Calu3 (cell line): ENCODE measurements at regions not wholly inside any gene's neighbourhood (a gene's known extent, or its start where the extent isn't known, plus 50 kb on each side); places are given as distances from the start of the nearest gene placed in this dataset.

Source experiments
- BruUV-seq: library from RNA; stranded (reverse); fragments of 400-500 nt; replicated peaks from 2 replicates; lab custom pipeline; 2021; lab: Mats Ljungman, UMichigan
- CTCF ChIA-PET: fragments of 300-600 bp; sonication (Branson Sonifier 250); formaldehyde crosslinking; loops from one replicate; lab custom pipeline; 2022; ENCODE audit warnings: antibody characterized with exemption; lab: Charles Lee
- DNase-seq: peaks from one replicate; pipeline ENCODE4 v3.0.0; 2022
- H3K27ac Mint-ChIP-seq: one replicate; pipeline ENCODE4 v1.8.0; 2022; ENCODE audit warnings: mixed read lengths; ENCODE audit not compliant: unreplicated experiment
- H3K27me3 Mint-ChIP-seq: one replicate; pipeline ENCODE4 v1.8.0; 2022; ENCODE audit warnings: mixed read lengths; ENCODE audit not compliant: unreplicated experiment
- H3K36me3 Mint-ChIP-seq: one replicate; pipeline ENCODE4 v1.8.0; 2022; ENCODE audit warnings: mild to moderate bottlenecking, moderate library complexity, mixed read lengths; ENCODE audit not compliant: insufficient read depth, unreplicated experiment
- H3K4me1 Mint-ChIP-seq: one replicate; pipeline ENCODE4 v1.8.0; 2022; ENCODE audit warnings: mild to moderate bottlenecking, low read depth, mixed read lengths; ENCODE audit not compliant: unreplicated experiment
- H3K4me3 Mint-ChIP-seq: one replicate; pipeline ENCODE4 v1.8.0; 2022; ENCODE audit warnings: mild to moderate bottlenecking, low read depth, moderate library complexity, mixed read lengths; ENCODE audit not compliant: unreplicated experiment
- H3K9me3 Mint-ChIP-seq: one replicate; pipeline ENCODE4 v1.8.0; 2022; ENCODE audit warnings: low read depth, mixed read lengths; ENCODE audit not compliant: unreplicated experiment
- intact Hi-C: fragments of 100-400 bp; cut with micrococcal nuclease; formaldehyde crosslinking; loops from one replicate; pipeline ENCODE4 v1.10.0; 2022; ENCODE audit not compliant: unreplicated experiment
- TF ChIP-seq, protein P1 (sequence below): fragments of 200-600 bp; IDR thresholded peaks from one replicate; pipeline ENCODE4 v1.8.0; 2022; ENCODE audit warnings: antibody characterized with exemption; ENCODE audit not compliant: unreplicated experiment

DNA sequence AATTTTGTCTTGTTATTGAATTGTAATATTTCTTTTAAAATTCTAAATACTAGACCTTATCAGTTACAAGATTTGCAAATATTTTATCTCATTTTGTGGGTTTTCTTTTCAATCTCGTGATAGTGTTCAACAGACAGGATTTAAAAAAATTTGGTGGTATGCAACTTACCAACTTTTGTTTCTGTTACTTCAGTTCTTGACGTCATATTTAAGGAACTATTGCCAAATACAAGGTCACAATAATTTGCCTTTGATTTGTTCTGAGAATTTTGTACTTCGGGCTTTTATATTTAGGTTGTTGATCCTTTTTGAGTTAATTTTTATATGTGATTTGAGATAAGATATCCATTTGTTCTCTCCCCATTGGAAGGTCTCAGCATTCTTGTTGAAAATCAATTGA, 876.6 kb downstream of the DCDC2C start:
- Mint-ChIP-seq H3K4me1 (no peaks in the 10 kb centered on the region), H3K4me3 (no peak overlapping the region), H3K9me3 (peaks cover 10% of the 10 kb centered on the region), H3K27ac (no peak overlapping the region), H3K36me3 (no peaks in the 10 kb centered on the region), H3K27me3 (no peaks in the 10 kb centered on the region)
- intact Hi-C loops: no loop called here
- CTCF ChIA-PET: no interaction called here
- DNase-seq: no peak
- TF ChIP-seq, protein P1, sequence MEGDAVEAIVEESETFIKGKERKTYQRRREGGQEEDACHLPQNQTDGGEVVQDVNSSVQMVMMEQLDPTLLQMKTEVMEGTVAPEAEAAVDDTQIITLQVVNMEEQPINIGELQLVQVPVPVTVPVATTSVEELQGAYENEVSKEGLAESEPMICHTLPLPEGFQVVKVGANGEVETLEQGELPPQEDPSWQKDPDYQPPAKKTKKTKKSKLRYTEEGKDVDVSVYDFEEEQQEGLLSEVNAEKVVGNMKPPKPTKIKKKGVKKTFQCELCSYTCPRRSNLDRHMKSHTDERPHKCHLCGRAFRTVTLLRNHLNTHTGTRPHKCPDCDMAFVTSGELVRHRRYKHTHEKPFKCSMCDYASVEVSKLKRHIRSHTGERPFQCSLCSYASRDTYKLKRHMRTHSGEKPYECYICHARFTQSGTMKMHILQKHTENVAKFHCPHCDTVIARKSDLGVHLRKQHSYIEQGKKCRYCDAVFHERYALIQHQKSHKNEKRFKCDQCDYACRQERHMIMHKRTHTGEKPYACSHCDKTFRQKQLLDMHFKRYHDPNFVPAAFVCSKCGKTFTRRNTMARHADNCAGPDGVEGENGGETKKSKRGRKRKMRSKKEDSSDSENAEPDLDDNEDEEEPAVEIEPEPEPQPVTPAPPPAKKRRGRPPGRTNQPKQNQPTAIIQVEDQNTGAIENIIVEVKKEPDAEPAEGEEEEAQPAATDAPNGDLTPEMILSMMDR: no peak
- no TSS peak for BruUV-seq

DNA sequence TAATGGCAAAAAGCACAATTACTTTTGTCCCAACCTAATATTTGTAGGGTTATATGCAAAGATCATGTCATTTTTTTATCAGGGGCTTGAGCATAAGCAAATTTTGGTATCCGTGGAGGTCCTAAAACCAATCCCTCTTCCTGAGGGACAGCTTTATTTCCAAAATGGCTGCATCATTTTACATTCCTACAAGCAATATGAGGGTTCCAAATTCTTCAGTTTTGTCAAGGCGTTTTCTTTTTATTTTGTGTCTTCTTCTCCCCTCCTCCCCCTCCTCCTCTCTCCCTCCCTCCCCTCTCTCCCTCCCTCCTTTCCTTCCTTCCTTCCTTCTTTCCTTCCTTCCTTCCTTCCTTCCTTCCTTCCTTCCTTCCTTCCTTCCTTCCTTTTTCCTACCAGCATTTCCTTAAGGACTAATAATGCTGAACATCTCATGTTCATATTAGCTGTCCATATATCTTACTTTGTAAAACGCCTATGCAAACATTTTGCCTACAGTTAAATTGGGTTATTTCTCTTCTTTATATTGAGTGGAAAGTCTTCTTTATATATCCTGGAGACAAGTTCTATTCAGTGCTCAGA, 881.8 kb downstream of the DCDC2C start:
- Mint-ChIP-seq H3K4me1 (no peaks in the 10 kb centered on the region), H3K27ac (no peak overlapping the region), H3K36me3 (no peaks in the 10 kb centered on the region), H3K4me3 (no peak overlapping the region), H3K9me3 (peaks cover 9% of the 10 kb centered on the region), H3K27me3 (no peaks in the 10 kb centered on the region)
- BruUV-seq: no TSS peak
- CTCF ChIA-PET: no interaction called here
- DNase-seq: no peak
- intact Hi-C loops: no loop called here
- TF ChIP-seq, protein P1: no peak

DNA sequence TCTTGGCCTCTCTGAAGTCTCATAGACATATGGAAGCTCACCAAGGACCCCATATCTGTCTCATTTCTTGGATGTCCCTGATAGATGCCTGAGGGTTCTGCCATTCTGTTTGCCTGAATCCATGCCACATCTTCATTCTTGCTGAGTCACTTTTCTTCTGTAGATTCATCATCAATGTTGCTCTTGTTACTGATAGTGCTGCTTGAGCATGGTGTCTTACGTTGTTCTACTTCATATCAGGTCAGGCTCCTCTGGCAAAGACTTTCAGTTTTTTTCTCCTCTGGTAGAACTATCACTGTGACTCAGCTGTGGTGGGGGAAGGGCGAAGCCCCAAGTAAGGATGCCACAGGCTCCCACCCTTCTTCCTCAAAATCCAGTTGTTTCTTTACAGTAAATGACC, 885.2 kb downstream of the DCDC2C start:
- Mint-ChIP-seq H3K4me3 (no peak overlapping the region), H3K9me3 (peaks cover 10% of the 10 kb centered on the region), H3K4me1 (no peaks in the 10 kb centered on the region), H3K36me3 (no peaks in the 10 kb centered on the region), H3K27ac (no peak overlapping the region), H3K27me3 (no peaks in the 10 kb centered on the region)
- no TSS peak for BruUV-seq
- CTCF ChIA-PET: no interaction called here
- no peak for DNase-seq
- intact Hi-C loops: no loop called here
- TF ChIP-seq, protein P1: no peak

- intact Hi-C loops: no loop called here
- TF ChIP-seq, protein P1: no peak
- Mint-ChIP-seq H3K4me1 (no peaks in the 10 kb centered on the region), H3K27ac (no peak overlapping the region), H3K36me3 (no peaks in the 10 kb centered on the region), H3K4me3 (no peak overlapping the region), H3K27me3 (no peaks in the 10 kb centered on the region), H3K9me3 (peaks cover 12% of the 10 kb centered on the region)
- BruUV-seq: no TSS peak
- DNase-seq: no peak
- CTCF ChIA-PET: no interaction called here
These were observed 887.9 kb downstream of the DCDC2C start for GRCh38 chr2:4591261-4591660.
